Renal pelvis (tissue), 1 donor: ENCODE measurements at regions not wholly inside any gene's neighbourhood (a gene's known extent, or its start where the extent isn't known, plus 50 kb on each side); places are given as distances from the start of the nearest gene placed in this dataset.

Experiments used
- DNase-seq: peaks from one replicate; pipeline ENCODE4 v3.0.0-alpha.2; 2013

GRCh38 chr12:94815958-94816357 lies 165.6 kb upstream of the TMCC3 start:
- no peak for DNase-seq

GRCh38 chr12:94815450-94815849 lies 165.1 kb upstream of the TMCC3 start:
- no peak for DNase-seq

DNA sequence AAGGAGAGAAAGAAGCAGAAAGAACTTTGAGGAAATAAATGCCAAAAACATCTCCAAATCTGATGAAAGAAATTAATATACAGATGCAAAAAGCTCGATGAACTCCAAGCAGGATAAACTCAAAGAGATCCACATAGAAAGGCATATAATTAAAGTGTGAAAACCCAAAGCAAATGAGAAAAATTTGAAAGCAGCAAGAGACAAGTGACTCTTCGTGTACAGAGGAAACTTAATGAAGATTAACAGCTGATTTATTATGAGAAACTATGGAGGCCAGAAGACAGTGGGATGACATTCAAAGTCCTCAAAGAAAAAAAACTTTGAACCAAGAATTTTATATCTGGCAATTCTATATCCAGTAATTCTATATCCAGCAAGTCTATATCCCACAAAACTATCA lies 163.0 kb upstream of the TMCC3 start:
- no peak for DNase-seq

GRCh38 chr12:94812345-94812744 lies 162.0 kb upstream of the TMCC3 start:
- DNase-seq = no peak

DNA sequence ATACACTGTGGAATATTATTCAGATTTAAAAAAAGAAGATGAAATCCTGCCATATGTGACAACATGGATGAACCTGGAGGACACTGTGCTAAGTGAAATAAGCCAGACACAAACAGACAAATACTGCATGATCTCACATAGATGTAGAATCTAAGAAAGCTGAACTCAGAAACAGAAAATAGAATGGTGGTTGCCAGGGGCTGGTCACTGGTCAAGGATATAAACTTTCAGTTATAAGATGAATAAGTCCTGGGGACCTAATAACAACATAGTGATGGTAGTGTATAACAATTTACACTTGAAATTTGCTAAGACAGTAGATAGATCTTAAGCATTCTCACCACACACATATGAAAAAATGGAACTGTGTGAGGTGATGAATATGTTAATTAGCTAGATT lies 161.3 kb upstream of the TMCC3 start:
- DNase-seq = no peak

- DNase-seq = no peak
Observed at GRCh38 chr12:94807951-94808350, 157.6 kb upstream of the TMCC3 start.

GRCh38 chr12:94806617-94807016 lies 156.3 kb upstream of the TMCC3 start:
- DNase-seq = no peak

DNA sequence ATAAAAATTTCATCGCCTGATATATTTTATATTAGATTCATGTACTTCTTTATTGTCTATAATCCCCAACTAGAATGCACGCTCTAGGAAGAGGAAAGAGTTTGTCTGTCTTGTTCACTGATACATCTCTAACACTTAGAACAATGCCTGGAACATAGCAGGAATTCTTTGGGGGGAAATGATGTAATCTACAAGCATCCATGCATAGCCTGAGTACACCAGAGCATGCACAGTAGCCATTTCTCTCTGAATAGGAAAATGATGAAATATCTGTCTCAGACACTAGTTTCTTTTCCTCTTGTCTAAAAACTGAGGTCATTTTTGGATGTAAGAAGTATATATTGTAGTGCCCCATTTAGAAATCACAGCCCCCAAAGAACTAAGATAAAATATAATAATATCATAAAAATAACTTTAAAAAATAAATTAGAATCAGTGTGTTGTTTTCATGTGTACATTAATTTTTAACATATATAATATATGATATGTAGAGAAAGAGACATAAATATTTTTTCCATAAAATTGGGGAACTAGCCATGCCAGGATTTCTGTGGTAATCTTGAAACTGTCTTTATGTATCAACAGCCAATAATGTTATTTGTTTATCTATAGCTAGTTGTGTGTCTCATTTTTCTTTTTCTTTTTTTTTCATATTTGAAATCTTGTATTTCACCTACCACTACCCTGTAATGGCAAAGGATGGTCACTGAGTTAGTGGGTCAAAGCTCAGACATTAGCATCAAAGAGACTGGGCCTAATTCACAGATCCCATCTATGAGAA lies 155.6 kb upstream of the TMCC3 start:
- peak; percentile 44 for DNase-seq

DNA sequence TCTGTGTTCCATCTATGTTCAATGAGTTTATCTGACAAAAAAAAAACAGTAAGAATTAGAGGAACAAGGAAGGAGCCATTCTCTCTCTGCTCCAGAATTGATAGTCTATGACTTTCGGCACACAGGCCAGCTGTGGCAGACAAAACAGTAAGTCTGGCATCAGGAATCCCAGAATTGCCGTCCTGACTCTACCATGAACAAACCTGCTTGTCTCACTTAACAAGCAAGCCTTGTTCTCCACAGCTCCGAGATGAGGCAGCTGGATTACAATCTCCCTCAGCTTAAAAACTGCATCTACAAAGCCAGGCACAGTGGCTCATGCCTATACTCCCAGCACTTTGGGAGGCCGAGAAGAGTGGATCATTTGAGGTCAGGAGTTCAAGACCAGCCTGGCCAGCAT lies 153.6 kb upstream of the TMCC3 start:
- no peak for DNase-seq

- DNase-seq = no peak
Observed at GRCh38 chr12:94802796-94803195, 152.4 kb upstream of the TMCC3 start.

DNA sequence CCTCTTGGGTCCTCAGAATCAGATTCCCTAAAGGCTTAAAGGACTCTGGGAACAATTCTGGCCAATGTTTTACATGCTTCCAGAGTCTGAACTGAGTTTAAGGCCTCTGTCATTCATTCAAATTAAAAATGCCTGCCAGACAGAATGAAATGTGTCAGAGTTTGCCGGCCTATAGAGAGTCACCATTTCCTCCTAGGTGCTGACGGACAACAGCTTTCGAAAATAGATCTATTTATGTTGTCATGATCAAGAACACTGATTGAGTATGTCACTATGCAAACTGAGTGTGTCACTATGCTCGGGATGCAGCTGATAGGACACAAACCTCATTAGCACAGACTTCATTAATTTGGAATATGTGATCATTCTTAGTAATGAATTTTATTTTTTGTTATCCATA lies 151.4 kb upstream of the TMCC3 start:
- no peak for DNase-seq

- DNase-seq = no peak
Observed at GRCh38 chr12:94799136-94799535, 148.8 kb upstream of the TMCC3 start.

DNA sequence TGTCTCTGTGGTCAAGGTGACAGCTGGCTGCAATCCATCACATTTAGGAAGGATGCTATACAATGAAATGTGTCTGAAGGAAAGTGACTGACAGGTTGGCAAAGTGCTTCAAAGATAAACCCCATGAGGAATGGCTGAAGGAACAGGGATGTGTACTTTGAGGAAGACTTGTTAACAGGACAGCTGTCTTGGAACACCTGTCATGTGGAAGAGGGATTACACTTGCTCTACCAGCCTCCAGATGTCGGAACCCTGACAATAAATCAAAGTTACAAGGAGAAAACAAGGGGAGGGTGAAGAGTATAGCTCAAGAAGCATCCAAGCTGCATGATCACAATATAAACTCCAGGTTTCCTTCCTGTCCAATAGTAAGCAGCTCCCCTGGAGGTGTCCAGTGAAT lies 147.8 kb upstream of the TMCC3 start:
- no peak for DNase-seq

DNA sequence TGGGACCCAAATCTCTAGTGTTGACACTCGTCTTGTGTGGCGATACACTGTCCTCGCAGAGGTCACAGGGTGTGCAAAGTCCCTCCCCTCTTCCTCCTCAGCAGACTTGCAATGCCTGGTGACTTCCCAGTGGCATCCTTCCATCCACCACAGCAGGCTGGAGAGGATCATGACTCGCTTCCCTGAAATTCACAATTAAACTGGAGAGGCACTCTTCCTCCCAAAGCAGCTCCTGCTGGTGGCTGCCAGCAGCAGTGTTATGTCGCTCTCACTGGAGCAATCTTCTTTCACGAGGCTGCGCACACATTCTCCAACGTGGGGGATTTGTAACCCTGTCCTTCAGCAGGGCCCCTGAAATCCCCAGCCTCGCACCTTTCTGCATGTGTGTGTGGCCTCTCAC lies 145.2 kb upstream of the TMCC3 start:
- no peak for DNase-seq

DNA sequence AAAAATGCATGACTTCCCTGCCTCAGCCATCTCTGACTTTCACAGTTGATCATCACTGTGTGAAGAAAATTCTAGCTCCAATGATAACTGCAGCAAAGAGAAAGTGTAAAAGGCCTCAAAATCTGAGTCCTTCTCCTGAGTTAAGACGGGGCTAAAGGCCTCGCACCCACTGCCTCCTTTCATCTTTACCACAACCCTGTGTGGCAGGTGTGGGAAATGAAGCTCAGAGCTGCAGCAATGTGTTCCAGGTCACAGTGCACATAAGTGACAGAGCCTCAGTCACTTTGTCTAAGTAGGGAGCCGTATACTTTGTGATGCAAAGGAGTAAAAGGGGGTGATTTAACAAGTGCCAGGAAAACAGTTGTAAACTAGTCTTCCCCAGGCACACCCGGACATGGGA lies 144.7 kb upstream of the TMCC3 start:
- DNase-seq = no peak

DNA sequence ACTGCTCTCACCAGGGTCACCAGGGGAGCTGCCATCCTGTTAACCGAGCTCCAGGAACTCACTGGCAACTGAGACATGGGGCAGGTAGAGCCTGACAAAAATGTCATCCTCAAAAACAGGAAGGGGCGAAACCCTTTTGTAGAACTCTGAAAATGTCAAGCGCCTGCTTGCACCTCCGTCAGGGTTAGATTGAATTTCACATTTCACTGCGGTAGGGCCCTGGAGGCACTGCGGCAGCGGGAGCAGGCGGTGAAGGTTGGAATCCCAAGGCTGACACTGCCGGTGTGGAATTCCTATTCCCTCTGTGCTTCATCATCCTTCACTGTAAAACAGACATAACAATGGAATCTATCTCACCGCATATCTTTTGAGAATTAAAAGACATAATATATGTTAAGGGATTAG lies 142.8 kb upstream of the TMCC3 start:
- no peak for DNase-seq

DNA sequence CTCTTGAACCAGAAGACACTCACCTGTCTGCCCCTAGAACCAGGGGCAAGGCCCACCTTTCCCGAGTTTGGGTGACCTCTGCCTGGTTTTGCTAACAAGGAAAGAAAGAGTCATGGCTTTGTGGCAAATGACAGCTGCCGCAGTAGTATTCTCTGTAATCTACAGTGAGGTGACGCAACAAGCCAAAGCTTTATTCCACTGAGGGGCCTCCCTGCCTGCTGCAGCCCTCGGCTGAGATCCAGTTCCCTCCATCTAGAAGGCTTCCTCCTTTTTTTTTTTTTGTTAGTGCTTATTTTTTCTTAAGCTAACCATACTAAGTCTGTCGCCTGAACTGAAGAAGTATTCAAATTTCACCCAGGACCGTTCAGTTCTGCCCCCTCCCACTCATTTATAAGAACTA lies 142.3 kb upstream of the TMCC3 start:
- DNase-seq = no peak

GRCh38 chr12:94791933-94792332 lies 141.6 kb upstream of the TMCC3 start:
- DNase-seq = no peak

DNA sequence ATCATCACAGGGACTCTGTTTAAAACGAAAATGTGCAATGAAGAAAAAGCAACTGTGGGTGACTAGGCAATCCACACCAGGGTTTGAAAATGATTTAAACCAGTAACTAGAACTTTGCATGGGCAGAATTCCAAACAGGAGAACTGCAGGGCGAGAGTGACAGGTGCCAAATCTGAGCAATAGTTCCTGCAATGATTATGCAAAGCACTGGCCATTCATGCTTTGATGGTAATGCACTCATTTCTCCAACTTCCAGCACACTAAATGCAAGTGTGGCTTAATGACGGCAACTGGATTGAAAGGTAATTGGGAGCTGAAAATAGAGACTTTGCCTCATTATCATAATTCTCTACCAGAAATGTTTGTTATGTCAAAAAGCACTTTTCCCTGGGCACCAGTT lies 140.5 kb upstream of the TMCC3 start:
- no peak for DNase-seq

- DNase-seq = no peak
Observed at GRCh38 chr12:94790370-94790769, 140.0 kb upstream of the TMCC3 start.

DNA sequence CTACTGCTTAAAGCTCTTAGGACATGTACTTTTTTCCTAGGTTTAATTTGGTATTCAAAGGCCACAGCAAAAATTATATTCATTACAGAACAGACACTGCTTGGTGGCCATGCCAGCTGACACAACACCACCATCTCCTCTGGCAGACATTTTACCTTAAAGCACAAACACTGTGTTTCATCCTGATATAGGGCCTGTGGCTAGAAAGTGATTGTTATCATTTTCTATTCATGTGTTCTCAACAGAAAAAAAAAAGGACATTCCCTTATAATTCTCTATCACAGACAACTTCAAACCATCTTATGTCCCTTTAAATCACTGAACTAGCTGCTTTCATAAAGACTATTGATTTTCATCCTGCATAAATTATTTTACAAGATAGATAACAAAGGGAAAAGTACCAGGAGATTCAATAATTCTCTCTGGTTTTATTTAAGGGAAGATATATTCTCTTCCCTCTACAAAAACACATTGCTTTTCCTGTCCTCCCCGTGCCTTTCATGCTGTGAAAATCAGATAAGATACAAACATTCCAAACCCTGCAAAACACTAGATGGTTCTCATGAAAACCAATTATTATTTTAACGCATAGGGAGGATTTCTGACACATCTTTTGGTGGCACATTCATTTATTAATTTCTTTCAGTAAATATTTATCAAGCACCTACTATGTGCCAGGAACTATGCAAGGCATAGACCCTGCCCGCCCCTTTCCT lies 139.3 kb upstream of the TMCC3 start:
- no peak for DNase-seq

- DNase-seq = no peak
Observed at GRCh38 chr12:94788298-94788697, 137.9 kb upstream of the TMCC3 start.

DNA sequence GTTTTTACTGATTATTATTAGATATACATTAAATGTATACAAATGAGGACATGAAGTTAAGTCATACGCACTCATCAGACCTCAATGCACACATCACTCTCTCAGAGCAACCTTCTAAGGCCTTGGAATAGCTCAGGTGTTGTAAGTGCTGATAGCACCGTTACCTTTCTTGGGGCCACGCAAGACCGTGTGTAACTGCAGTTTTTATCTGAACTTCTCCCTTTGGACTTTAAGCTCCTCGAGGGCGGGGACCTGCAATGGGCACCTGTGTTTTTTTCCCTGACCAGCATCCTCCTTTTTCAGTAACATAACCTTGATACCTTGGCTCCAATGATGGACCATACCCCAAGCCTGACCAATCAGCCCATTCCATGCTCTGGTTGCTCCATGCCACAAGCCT lies 136.5 kb upstream of the TMCC3 start:
- no peak for DNase-seq

DNA sequence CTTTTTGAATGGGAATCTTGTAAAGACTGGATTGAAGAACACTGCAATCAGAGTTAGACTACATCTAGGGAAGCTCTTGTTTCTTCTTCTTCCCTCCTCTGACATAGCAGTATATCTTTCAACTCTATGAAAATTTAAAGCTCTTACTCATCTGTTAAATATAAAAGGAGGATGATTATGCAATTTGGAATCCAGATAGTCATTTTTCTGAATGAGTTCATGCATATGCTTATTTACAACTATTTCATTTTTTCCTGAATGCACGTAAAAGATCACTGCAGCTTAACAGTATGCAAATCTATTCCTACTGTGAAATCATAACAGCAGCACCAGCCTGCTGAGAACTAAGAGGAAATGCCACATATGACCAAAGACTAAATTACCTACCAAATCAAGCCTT lies 133.5 kb upstream of the TMCC3 start:
- DNase-seq = no peak
